ENCODE measurements at regions not wholly inside any gene's neighbourhood (a gene's known extent, or its start where the extent isn't known, plus 50 kb on each side); places are given as distances from the start of the nearest gene placed in this dataset.
"Not testable (repeated sequence)": the region's sequence is repeated elsewhere in the genome, so short reads cannot be mapped to it uniquely, and the experiment has no call there.

GRCh38 chr7:9082203-9082602 is 648.8 kb downstream of the NXPH1 start:
- no peak for DNase-seq

GRCh38 chr7:9083837-9084236 is 650.4 kb downstream of the NXPH1 start:
- no peak for DNase-seq

- DNase-seq, result no peak
Observed at GRCh38 chr7:9091282-9091681, 657.9 kb downstream of the NXPH1 start.

GRCh38 chr7:9097565-9098060 is 664.2 kb downstream of the NXPH1 start:
- no peak for DNase-seq

- no peak for DNase-seq
Observed at GRCh38 chr7:9100289-9100688, 666.9 kb downstream of the NXPH1 start.

- DNase-seq, result no peak
Observed at GRCh38 chr7:9102846-9103245, 669.4 kb downstream of the NXPH1 start.

- DNase-seq, result no peak
Observed at GRCh38 chr7:9106747-9107146, 673.3 kb downstream of the NXPH1 start.

GRCh38 chr7:9120331-9120730 is 686.9 kb downstream of the NXPH1 start:
- DNase-seq, result no peak

- DNase-seq, result no peak
Observed at GRCh38 chr7:9124320-9124719, 690.9 kb downstream of the NXPH1 start.

GRCh38 chr7:9125246-9125645 is 691.8 kb downstream of the NXPH1 start:
- no peak for DNase-seq

- no peak for DNase-seq
Observed at GRCh38 chr7:9127901-9128300, 694.5 kb downstream of the NXPH1 start.

- DNase-seq, result no peak
Observed at GRCh38 chr7:9148687-9149086, 715.3 kb downstream of the NXPH1 start.

- no peak for DNase-seq
Observed at GRCh38 chr7:9149499-9150082, 716.2 kb downstream of the NXPH1 start.

GRCh38 chr7:9163691-9164090 is 730.3 kb downstream of the NXPH1 start:
- not testable (repeated sequence) for DNase-seq

GRCh38 chr7:9175871-9176270 is 742.5 kb downstream of the NXPH1 start:
- DNase-seq, result no peak

GRCh38 chr7:9181356-9181755 is 747.9 kb downstream of the NXPH1 start:
- DNase-seq, result no peak

- no peak for DNase-seq
Observed at GRCh38 chr7:9186730-9187129, 753.3 kb downstream of the NXPH1 start.

- no peak for DNase-seq
Observed at GRCh38 chr7:9189703-9190102, 756.3 kb downstream of the NXPH1 start.

GRCh38 chr7:9192969-9193368 is 759.6 kb downstream of the NXPH1 start:
- no peak for DNase-seq

- DNase-seq, result no peak
Observed at GRCh38 chr7:9200626-9201025, 767.2 kb downstream of the NXPH1 start.

- DNase-seq, result no peak
Observed at GRCh38 chr7:9201928-9202327, 768.5 kb downstream of the NXPH1 start.

- DNase-seq, result no peak
Observed at GRCh38 chr7:9204571-9204970, 771.2 kb downstream of the NXPH1 start.

GRCh38 chr7:9210114-9210513 is 776.7 kb downstream of the NXPH1 start:
- DNase-seq, result no peak

- no peak for DNase-seq
Observed at GRCh38 chr7:9217204-9217603, 783.8 kb downstream of the NXPH1 start.

- no peak for DNase-seq
Observed at GRCh38 chr7:9226500-9226899, 793.1 kb downstream of the NXPH1 start.
